SK-N-DZ (cell line): ENCODE measurements at regions not wholly inside any gene's neighbourhood (a gene's known extent, or its start where the extent isn't known, plus 50 kb on each side); places are given as distances from the start of the nearest gene placed in this dataset.
"Not testable (repeated sequence)": the region's sequence is repeated elsewhere in the genome, so short reads cannot be mapped to it uniquely, and the experiment has no call there.

ENCODE experiments used
- DNase-seq: peaks from one replicate; pipeline ENCODE4 v3.0.0-alpha.2; 2015; ENCODE audit warnings: low spot score

- no peak for DNase-seq
These were observed 409.9 kb upstream of the NFIA start for GRCh38 chr1:60672449-60672848.

GRCh38 chr1:60670302-60670701 lies 412.1 kb upstream of the NFIA start:
- no peak for DNase-seq

GRCh38 chr1:60668585-60668984 lies 413.8 kb upstream of the NFIA start:
- DNase-seq: no peak

DNA sequence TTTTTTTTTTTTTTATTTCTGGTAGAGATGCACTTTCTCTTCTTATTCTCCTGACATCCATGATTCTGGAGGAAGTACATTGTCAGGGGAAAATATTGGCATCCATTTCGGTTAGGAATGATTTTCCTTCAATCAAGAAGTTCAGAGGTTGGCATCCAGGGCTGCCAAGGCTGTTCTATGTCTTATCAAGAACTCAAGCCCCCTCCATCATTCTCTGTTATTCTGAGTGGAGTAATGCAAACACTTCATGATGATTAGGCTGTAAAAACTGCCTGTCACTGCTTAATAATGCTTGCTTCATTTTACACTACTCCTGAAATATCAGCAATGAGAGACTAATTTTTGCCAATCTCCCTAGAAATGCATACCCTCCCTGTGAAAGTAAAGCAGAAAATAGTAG lies 417.1 kb upstream of the NFIA start:
- DNase-seq: no peak

DNA sequence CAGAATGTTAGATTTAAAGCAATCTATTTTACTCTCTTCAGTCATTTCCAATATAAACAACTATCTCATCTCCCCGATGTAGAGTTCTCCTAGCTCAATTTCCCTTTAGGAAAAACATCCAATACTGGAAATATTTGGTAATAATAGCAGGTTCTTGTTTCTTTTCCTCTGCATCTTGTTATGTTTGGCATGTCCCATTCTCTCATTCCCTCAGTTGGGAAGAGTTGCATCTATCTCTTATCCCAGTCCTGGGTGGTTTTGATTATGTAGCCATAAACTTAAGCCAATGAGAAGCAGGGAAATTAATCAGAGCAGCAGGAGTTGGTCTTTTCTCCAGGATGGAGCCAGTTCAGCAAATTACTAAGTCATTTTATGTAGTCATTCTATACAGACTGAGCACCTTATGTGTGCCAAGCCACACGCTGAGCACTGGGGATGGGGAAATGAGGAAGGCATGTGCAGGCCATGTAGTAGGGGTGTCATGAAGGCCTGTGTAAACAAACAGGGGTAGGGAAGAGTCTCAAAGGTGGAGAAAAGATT lies 418.2 kb upstream of the NFIA start:
- no peak for DNase-seq

DNA sequence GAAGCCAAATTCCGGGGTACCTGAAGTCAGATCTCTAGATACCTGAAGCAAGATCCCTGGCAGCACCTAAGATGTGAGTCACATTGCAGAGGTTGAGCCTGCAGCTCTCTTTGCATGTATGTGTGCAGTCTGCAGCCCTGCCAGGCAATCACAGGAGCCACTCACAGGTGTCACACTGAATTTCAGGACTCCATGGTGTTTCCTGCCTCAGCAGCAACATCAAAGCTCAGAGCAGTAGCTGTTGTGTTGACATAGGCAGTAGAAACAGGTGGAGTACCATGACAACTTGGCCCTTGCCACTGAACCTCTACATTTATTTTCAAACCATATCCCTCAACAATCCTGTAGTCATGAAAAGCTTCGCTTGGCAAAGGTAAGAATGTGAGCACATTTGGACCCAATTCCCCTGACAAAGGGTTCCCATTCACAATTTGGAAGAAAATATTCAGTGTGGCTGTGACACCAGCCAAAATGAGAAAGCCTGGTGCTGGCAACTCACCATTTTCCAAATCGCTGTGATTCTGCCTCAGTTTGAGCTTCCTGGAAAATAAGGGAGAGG lies 419.8 kb upstream of the NFIA start:
- no peak for DNase-seq

GRCh38 chr1:60657926-60658325 lies 424.4 kb upstream of the NFIA start:
- DNase-seq: no peak

DNA sequence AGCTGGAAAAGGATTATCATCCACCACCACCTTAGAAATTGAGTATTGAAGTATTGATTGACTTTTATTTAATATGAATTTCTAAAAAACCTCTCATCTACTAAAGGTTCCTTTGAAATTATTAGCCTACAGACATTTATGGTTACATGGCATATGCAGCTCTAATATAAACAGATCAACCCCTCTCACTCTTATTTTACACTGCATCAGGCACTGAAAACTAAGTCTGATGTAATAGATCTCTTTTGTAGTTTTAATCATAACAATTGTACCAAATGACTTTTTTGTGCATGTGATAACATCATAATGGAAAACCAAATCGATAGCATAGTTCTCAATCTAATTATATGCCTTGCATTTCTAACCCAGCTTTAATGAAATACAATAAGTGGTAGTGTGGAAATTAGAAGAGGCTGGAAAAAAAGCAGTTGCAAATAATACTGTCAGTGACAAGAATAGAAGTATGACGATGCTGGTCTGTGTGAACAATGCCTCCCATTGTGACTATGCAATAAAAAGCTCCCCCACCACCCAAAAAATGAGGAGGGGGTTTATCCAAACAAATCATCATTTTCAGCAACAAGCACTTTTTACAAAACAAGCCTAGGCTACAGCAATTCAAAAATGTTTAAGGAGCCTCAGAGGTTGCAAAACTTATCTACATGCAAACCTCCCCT lies 426.5 kb upstream of the NFIA start:
- DNase-seq: peak; percentile 32

DNA sequence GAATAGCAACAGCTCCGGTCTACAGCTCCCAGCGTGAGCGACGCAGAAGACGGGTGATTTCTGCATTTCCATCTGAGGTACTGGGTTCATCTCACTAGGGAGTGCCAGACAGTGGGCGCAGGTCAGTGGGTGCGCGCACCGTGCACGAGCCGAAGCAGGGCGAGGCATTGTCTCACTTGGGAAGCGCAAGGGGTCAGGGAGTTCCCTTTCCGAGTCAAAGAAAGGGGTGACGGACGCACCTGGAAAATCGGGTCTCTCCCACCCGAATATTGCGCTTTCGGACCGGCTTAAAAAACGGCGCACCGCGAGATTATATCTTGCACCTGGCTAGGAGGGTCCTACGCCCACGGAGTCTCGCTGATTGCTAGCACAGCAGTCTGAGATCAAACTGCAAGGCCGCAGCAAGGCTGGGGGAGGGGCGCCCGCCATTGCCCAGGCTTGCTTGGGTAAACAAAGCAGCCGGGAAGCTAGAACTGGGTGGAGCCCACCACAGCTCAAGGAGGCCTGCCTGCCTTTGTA lies 442.3 kb upstream of the NFIA start:
- not testable (repeated sequence) for DNase-seq

- DNase-seq: no peak
These were observed 443.1 kb upstream of the NFIA start for GRCh38 chr1:60639287-60639686.

DNA sequence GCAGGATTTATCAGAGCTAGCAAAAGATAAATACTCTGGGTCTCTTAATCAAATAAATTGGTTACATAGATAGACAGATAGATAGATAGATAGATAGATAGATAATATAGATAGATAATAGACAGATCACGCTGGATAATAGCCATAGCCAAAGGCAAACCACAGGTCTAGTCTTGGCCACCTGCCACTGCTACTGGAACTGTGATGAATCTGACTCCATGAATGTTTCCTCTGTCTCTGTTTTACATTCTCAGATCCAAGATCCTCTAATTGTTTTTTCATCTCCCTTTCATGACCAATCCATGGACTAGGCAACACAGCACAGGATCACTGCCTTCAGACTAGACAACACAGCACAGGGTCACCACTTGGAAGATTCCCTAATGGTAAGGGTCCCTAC lies 444.7 kb upstream of the NFIA start:
- DNase-seq: no peak

DNA sequence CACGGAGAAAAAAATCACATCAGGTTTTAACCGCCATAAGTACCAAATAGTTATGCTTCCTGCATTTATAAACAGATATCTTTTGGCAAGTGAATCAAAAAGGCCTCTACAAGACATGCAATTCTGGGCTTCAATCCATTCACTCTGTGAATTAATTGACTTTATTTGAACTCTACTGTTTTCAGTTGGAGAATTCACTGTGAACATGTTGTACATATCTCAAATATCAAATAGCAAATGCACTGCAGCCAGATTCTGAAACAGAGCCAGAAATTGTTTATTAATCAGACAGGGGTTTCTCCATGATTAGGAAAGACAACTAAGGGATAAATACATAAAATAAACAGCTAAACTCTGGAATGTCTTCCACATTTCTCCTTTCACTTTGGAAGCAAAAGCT lies 445.4 kb upstream of the NFIA start:
- no peak for DNase-seq

DNA sequence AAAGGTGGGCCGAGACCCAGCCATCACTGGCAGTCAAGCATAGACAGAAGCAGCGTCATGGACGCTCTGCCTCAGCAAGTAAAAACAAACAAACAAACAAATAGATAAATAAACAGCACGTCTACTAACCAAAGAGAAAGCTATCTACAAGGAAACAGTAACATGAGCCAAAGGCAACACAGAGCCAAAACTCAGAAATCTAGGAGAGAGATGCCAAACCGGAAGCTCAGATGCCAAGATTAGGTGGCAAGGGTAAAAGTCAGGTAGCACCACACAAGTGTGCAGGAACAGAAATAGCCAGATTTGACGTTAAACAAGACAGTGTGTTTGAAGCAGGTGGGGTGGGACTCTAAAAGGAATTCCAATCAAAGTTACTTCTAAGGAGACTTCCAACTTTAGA lies 448.3 kb upstream of the NFIA start:
- DNase-seq: no peak

GRCh38 chr1:60622486-60622885 lies 459.9 kb upstream of the NFIA start:
- peak; percentile 63 for DNase-seq

- DNase-seq: no peak
These were observed 461.0 kb upstream of the NFIA start for GRCh38 chr1:60621368-60621851.

GRCh38 chr1:60620087-60620486 lies 462.3 kb upstream of the NFIA start:
- DNase-seq: no peak

DNA sequence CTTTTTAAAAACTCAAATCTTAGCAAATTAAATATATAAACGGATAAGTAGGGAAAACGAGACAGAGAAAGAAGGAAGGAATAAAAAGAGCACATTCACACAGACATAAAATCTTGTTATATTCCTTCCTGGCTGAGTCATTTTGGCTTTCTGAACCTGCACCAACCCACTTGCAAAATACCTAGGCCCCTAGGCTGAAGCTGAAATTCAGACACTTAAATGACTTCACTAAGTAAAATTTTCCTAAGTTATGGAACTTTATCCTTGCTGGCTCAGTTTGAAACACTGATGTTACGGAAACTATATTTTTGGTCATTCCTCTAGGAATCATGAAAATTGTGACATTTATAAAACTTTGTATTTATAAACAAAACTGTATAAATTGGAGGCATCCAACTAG lies 462.8 kb upstream of the NFIA start:
- DNase-seq: no peak

- DNase-seq: no peak
These were observed 466.7 kb upstream of the NFIA start for GRCh38 chr1:60615666-60616065.

DNA sequence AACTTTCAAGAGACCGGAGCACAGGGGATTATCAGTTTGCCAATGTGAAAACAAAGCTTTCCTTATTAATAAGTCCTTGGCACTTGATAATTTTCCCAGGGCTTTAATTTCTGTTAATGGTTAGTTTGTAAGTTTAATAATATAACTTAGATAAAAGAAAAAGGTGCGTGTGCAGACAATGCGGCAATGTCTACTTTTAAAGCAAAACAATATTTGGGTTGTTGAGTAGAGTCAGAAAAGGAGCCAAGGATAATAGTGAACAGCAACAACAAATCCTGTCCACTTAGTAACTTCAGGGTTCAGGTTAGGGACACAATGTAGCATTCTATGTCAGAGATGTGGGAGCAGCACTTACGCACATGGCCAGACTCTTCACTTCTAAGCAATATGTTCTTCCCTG lies 469.6 kb upstream of the NFIA start:
- DNase-seq: no peak

- not testable (repeated sequence) for DNase-seq
These were observed 475.4 kb upstream of the NFIA start for GRCh38 chr1:60606921-60607320.

- DNase-seq: no peak
These were observed 481.8 kb upstream of the NFIA start for GRCh38 chr1:60600532-60600931.

DNA sequence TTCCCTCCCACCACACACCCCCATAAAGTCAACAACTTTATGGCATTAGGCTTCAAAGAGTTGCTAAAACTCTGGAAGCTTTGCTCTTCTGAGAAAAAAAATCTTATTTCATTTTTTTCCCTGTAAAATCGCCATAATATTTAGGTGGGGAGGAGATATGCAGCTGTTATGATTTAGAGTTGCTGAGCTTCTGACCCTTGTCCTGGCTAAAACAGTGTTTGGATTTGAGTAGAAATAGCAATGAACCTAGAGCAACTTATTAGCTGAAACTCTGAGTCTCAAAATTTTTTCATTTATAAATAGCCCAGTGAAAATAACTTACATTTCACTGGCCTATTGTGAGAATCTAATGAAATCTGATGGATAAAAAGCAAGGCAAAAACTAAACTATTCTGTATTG lies 482.8 kb upstream of the NFIA start:
- no peak for DNase-seq
